ENCODE measurements at regions not wholly inside any gene's neighbourhood (a gene's known extent, or its start where the extent isn't known, plus 50 kb on each side); places are given as distances from the start of the nearest gene placed in this dataset.
"Not testable (repeated sequence)": the region's sequence is repeated elsewhere in the genome, so short reads cannot be mapped to it uniquely, and the experiment has no call there.

- 83% methylated on average over 1 to 2 of the region's 2 CpGs for WGBS, 2 experiments (ENCODE audit: insufficient coverage in 1 of 2, insufficient read length in 1 of 2)
- H3K4me3 ChIP-seq (ENCODE audit: low read length), result no peak overlapping the region
- peaks cover 30% of the 10 kb centered on the region for H3K4me1 Mint-ChIP-seq
- TF ChIP-seq, protein P1, sequence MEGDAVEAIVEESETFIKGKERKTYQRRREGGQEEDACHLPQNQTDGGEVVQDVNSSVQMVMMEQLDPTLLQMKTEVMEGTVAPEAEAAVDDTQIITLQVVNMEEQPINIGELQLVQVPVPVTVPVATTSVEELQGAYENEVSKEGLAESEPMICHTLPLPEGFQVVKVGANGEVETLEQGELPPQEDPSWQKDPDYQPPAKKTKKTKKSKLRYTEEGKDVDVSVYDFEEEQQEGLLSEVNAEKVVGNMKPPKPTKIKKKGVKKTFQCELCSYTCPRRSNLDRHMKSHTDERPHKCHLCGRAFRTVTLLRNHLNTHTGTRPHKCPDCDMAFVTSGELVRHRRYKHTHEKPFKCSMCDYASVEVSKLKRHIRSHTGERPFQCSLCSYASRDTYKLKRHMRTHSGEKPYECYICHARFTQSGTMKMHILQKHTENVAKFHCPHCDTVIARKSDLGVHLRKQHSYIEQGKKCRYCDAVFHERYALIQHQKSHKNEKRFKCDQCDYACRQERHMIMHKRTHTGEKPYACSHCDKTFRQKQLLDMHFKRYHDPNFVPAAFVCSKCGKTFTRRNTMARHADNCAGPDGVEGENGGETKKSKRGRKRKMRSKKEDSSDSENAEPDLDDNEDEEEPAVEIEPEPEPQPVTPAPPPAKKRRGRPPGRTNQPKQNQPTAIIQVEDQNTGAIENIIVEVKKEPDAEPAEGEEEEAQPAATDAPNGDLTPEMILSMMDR (conservative IDR thresholded peaks at IDR 0.05), result no peak
- no peak overlapping the region for H3K4me3 Mint-ChIP-seq
- no peaks in the 10 kb centered on the region for H3K9me3 Mint-ChIP-seq
- no peaks in the 10 kb centered on the region for H3K36me3 ChIP-seq (ENCODE audit: control insufficient read depth, insufficient read depth, low read length)
- DNase-seq, result no peak
- no peak overlapping the region for H3K27ac Mint-ChIP-seq
- no peaks in the 10 kb centered on the region for H3K4me1 ChIP-seq (ENCODE audit: control insufficient read depth, insufficient read depth, low read length)
- no peaks in the 10 kb centered on the region for H3K9me3 ChIP-seq (ENCODE audit: control insufficient read depth, low read length)
- H3K27me3 Mint-ChIP-seq (ENCODE audit: insufficient read depth), result no peaks in the 10 kb centered on the region
- no peaks in the 10 kb centered on the region for H3K27me3 ChIP-seq (ENCODE audit: control insufficient read depth, insufficient read depth, low read length, poor library complexity, severe bottlenecking)
- no peak overlapping the region for H3K27ac ChIP-seq (ENCODE audit: low read depth, low read length)
- H3K36me3 Mint-ChIP-seq (ENCODE audit: low read depth), result no peaks in the 10 kb centered on the region
- H3K9ac ChIP-seq (ENCODE audit: extremely low read depth, low read length, poor library complexity, severe bottlenecking), result no peak overlapping the region
These were observed 154.0 kb downstream of the REEP3 start for GRCh38 chr10:63675171-63675570.

GRCh38 chr10:63677001-63677400, 155.8 kb downstream of the REEP3 start:
- Histone ChIP-seq H3K9me3 (ENCODE audit: control insufficient read depth, low read length) (no peaks in the 10 kb centered on the region), H3K9ac (ENCODE audit: extremely low read depth, low read length, poor library complexity, severe bottlenecking) (no peak overlapping the region), H3K27me3 (ENCODE audit: control insufficient read depth, insufficient read depth, low read length, poor library complexity, severe bottlenecking) (no peaks in the 10 kb centered on the region), H3K4me3 (ENCODE audit: low read length) (no peak overlapping the region), H3K36me3 (ENCODE audit: control insufficient read depth, insufficient read depth, low read length) (no peaks in the 10 kb centered on the region), H3K27ac (ENCODE audit: low read depth, low read length) (no peak overlapping the region), H3K4me1 (ENCODE audit: control insufficient read depth, insufficient read depth, low read length) (no peaks in the 10 kb centered on the region)
- 90% methylated on average over 2 of the region's 2 CpGs; no CpG with 5 or more reads in 1 of the 2 experiments for WGBS, 2 experiments (ENCODE audit: insufficient coverage in 1 of 2, insufficient read length in 1 of 2)
- peaks cover 12% of the 10 kb centered on the region for H3K4me1 Mint-ChIP-seq
- H3K9me3 Mint-ChIP-seq, result no peaks in the 10 kb centered on the region
- TF ChIP-seq, protein P1 (conservative IDR thresholded peaks at IDR 0.05), result no peak
- no peaks in the 10 kb centered on the region for H3K36me3 Mint-ChIP-seq (ENCODE audit: low read depth)
- H3K4me3 Mint-ChIP-seq, result no peak overlapping the region
- no peaks in the 10 kb centered on the region for H3K27me3 Mint-ChIP-seq (ENCODE audit: insufficient read depth)
- DNase-seq, result no peak
- H3K27ac Mint-ChIP-seq, result no peak overlapping the region

DNA sequence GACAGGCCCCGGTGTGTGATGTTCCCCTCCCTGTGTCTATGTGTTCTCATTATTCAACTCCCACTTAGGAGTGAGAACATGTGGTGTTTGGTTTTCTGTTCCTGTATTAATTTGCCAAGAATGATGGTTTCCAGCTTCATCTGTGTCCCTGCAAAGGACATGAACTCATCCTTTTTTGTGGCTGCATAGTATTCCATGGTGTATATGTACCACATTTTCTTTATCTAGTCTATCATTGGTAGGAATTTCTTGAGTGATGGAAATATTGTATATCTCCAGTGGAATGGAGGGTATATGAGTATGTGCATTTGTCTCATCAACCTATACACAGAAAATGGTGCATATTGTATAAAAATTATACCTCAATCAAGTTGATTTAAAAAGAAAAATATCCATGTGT, 159.3 kb downstream of the REEP3 start:
- 100% methylated on average over 1 of the region's 1 CpG; no CpG with 5 or more reads in 1 of the 2 experiments for WGBS, 2 experiments (ENCODE audit: insufficient coverage in 1 of 2, insufficient read length in 1 of 2)
- H3K27me3 Mint-ChIP-seq (ENCODE audit: insufficient read depth), result not testable (repeated sequence)

More for the DNA sequence above, 159.3 kb downstream of the REEP3 start:
- not testable (repeated sequence) for H3K9me3 ChIP-seq (ENCODE audit: control insufficient read depth, low read length); DNase-seq; H3K4me3 ChIP-seq (ENCODE audit: low read length); H3K27me3 ChIP-seq (ENCODE audit: control insufficient read depth, insufficient read depth, low read length, poor library complexity, severe bottlenecking); H3K9me3 Mint-ChIP-seq; H3K4me3 Mint-ChIP-seq; H3K36me3 Mint-ChIP-seq (ENCODE audit: low read depth); H3K27ac ChIP-seq (ENCODE audit: low read depth, low read length); H3K27ac Mint-ChIP-seq; H3K4me1 ChIP-seq (ENCODE audit: control insufficient read depth, insufficient read depth, low read length); H3K4me1 Mint-ChIP-seq; H3K9ac ChIP-seq (ENCODE audit: extremely low read depth, low read length, poor library complexity, severe bottlenecking); H3K36me3 ChIP-seq (ENCODE audit: control insufficient read depth, insufficient read depth, low read length)
